Liver (tissue), 8 donors: ENCODE measurements at regions not wholly inside any gene's neighbourhood (a gene's known extent, or its start where the extent isn't known, plus 50 kb on each side); places are given as distances from the start of the nearest gene placed in this dataset.

Experiments used
- DNase-seq: peaks from one replicate; pipeline ENCODE4 v3.0.0-alpha.2; 2017; ENCODE audit warnings: low spot score
- H3K27ac ChIP-seq, 2 donors: one replicate each; pipeline ENCODE4 v1.7.0; 2013; ENCODE audit warnings: inconsistent platforms in 2 of 2, low read length in 2 of 2, control low read depth in 1 of 2, low read depth in 1 of 2, mild to moderate bottlenecking in 1 of 2
- H3K27me3 ChIP-seq, 4 donors: one replicate each; pipeline versions ENCODE4 v1.6.1 to v1.7.0; 2013; ENCODE audit warnings: low read length in 3 of 4, inconsistent platforms in 1 of 4, mild to moderate bottlenecking in 1 of 4, moderate library complexity in 1 of 4; ENCODE audit not compliant: control insufficient read depth in 4 of 4, insufficient read depth in 4 of 4
- H3K36me3 ChIP-seq, 4 donors: one replicate each; pipeline versions ENCODE4 v1.6.1 to v1.7.0; 2013; ENCODE audit warnings: low read length in 3 of 4, mild to moderate bottlenecking in 3 of 4, low read depth in 1 of 4, moderate library complexity in 1 of 4; ENCODE audit not compliant: control insufficient read depth in 4 of 4, insufficient read depth in 3 of 4
- H3K4me1 ChIP-seq, 4 donors: one replicate each; pipeline versions ENCODE4 v1.6.1 to v1.7.0; 2013; ENCODE audit warnings: low read length in 3 of 4, mild to moderate bottlenecking in 3 of 4, moderate library complexity in 1 of 4; ENCODE audit not compliant: control insufficient read depth in 4 of 4, insufficient read depth in 4 of 4
- H3K4me3 ChIP-seq, 3 donors: one replicate each; pipeline versions ENCODE4 v1.6.1 to v1.7.0; 2013; ENCODE audit warnings: low read length in 3 of 3, control low read depth in 1 of 3, low read depth in 1 of 3, mild to moderate bottlenecking in 1 of 3
- H3K9ac ChIP-seq, 2 donors: one replicate each; pipeline ENCODE4 v1.7.0; 2013; ENCODE audit warnings: low read length in 2 of 2, mild to moderate bottlenecking in 2 of 2, moderate library complexity in 2 of 2, control low read depth in 1 of 2, low read depth in 1 of 2
- H3K9me3 ChIP-seq, 4 donors: one replicate each; pipeline versions ENCODE4 v1.6.1 to v1.7.0; 2013; ENCODE audit warnings: low read length in 3 of 4; ENCODE audit not compliant: control insufficient read depth in 4 of 4
- ATF3 ChIP-seq: IDR thresholded peaks from 2 replicates; pipeline ENCODE4 v1.6.1; 2016; ENCODE audit warnings: antibody characterized with exemption
- CTCF ChIP-seq: fragments of 150-350 bp; IDR thresholded peaks from 2 replicates; pipeline ENCODE4 v1.5.1; 2017; ENCODE audit warnings: improper control_type of control experiment, low read depth, low read length; ENCODE audit not compliant: missing input control
- EGR1 ChIP-seq, 2 donors: IDR thresholded peaks; 2 replicates each; pipeline ENCODE4 v1.6.1; 2016 to 2018; ENCODE audit warnings: antibody characterized with exemption in 2 of 2, low read depth in 2 of 2
- FOXA1 ChIP-seq: IDR thresholded peaks from 2 replicates; pipeline ENCODE4 v1.6.1; 2016; ENCODE audit warnings: antibody characterized with exemption
- FOXA2 ChIP-seq: IDR thresholded peaks from 2 replicates; pipeline ENCODE4 v1.6.1; 2016; ENCODE audit warnings: antibody characterized with exemption
- GABPA ChIP-seq, 2 donors: IDR thresholded peaks in 1 of 2; conservative IDR thresholded peaks in 1 of 2; 2 replicates each; pipeline ENCODE4 v1.6.1; 2016; ENCODE audit warnings: antibody characterized with exemption in 2 of 2, mild to moderate bottlenecking in 1 of 2, moderate library complexity in 1 of 2
- HNF4A ChIP-seq, 2 donors: conservative IDR thresholded peaks; 2 replicates each; pipeline ENCODE4 v1.6.1; 2016; ENCODE audit warnings: antibody characterized with exemption in 2 of 2, mild to moderate bottlenecking in 2 of 2
- HNF4G ChIP-seq: IDR thresholded peaks from 2 replicates; pipeline ENCODE4 v1.6.1; 2016; ENCODE audit warnings: antibody characterized with exemption
- JUND ChIP-seq, 2 donors: IDR thresholded peaks; 2 replicates each; pipeline ENCODE4 v1.6.1; 2016; ENCODE audit warnings: antibody characterized with exemption in 2 of 2
- MAX ChIP-seq: IDR thresholded peaks from 2 replicates; pipeline ENCODE4 v1.6.1; 2016; ENCODE audit warnings: antibody characterized with exemption
- NR2F2 ChIP-seq: IDR thresholded peaks from 2 replicates; pipeline ENCODE4 v1.6.1; 2016; ENCODE audit warnings: antibody characterized with exemption
- RAD21 ChIP-seq, 2 donors: IDR thresholded peaks; 2 replicates each; pipeline ENCODE4 v1.6.1; 2016; ENCODE audit warnings: antibody characterized with exemption in 2 of 2, mild to moderate bottlenecking in 2 of 2
- REST ChIP-seq: IDR thresholded peaks from 2 replicates; pipeline ENCODE4 v1.6.1; 2016; ENCODE audit warnings: antibody characterized with exemption, mild to moderate bottlenecking
- RXRA ChIP-seq, 2 donors: IDR thresholded peaks; 2 replicates each; pipeline ENCODE4 v1.6.1; 2017 to 2018; ENCODE audit warnings: antibody characterized with exemption in 2 of 2, mild to moderate bottlenecking in 1 of 2
- SP1 ChIP-seq: IDR thresholded peaks from 2 replicates; pipeline ENCODE4 v1.6.1; 2018; ENCODE audit warnings: antibody characterized with exemption, mild to moderate bottlenecking
- TAF1 ChIP-seq: conservative IDR thresholded peaks from 2 replicates; pipeline ENCODE4 v1.6.1; 2016; ENCODE audit warnings: antibody characterized with exemption, mild to moderate bottlenecking
- YY1 ChIP-seq: IDR thresholded peaks from 2 replicates; pipeline ENCODE4 v1.6.1; 2016; ENCODE audit warnings: antibody characterized with exemption, mild to moderate bottlenecking
- ZBTB33 ChIP-seq: IDR thresholded peaks from 2 replicates; pipeline ENCODE4 v1.6.1; 2016; ENCODE audit warnings: antibody characterized with exemption
- WGBS: extraction: QIAGEN DNeasy Blood & Tissue Kit; methylation state at CpG from one replicate; pipeline ENCODE4 v1.1.7; 2013; 5-methylcytosine and 5-hydroxymethylcytosine counted together
- donor health status: healthy.
- donor health status: healthy.
- donor health status: healthy.
- donor health status: healthy.
- donor health status: healthy.

GRCh38 chr3:168883145-168883544 lies 780.4 kb downstream of the MECOM start:
- Histone ChIP-seq H3K4me1 (no peaks in the 10 kb centered on the region), H3K9me3 (no peaks in the 10 kb centered on the region), H3K4me3 (no peak overlapping the region), H3K9ac (no peak overlapping the region), H3K27ac (no peak overlapping the region), H3K27me3 (no peaks in the 10 kb centered on the region), H3K36me3 (no peaks in the 10 kb centered on the region)
- TF ChIP-seq FOXA2, result no peak
- no peak for TF ChIP-seq ZBTB33
- no peak for TF ChIP-seq EGR1 (IDR thresholded peaks at IDR 0.05; ENCODE audit: low read depth in 2 of 2)
- no peak for TF ChIP-seq YY1
- TF ChIP-seq HNF4G, result no peak
- TF ChIP-seq TAF1, result no peak
- no peak for TF ChIP-seq NR2F2
- no peak for TF ChIP-seq RXRA (IDR thresholded peaks at IDR 0.05)
- no peak for TF ChIP-seq MAX
- TF ChIP-seq SP1, result no peak
- TF ChIP-seq CTCF, result no peak
- TF ChIP-seq REST, result no peak
- TF ChIP-seq ATF3, result no peak
- TF ChIP-seq RAD21 (IDR thresholded peaks at IDR 0.05), result no peak
- TF ChIP-seq FOXA1, result no peak
- TF ChIP-seq GABPA (IDR thresholded peaks at IDR 0.05 in 1 of 2, conservative IDR thresholded peaks at IDR 0.05 in 1 of 2), result no peak
- TF ChIP-seq JUND (IDR thresholded peaks at IDR 0.05), result no peak
- TF ChIP-seq HNF4A (conservative IDR thresholded peaks at IDR 0.05), result no peak
- DNase-seq, result no peak
- WGBS, result 56% methylated on average over 1 of the region's 1 CpG

GRCh38 chr3:168881804-168882203 lies 781.7 kb downstream of the MECOM start:
- H3K4me1 ChIP-seq, result no peaks in the 10 kb centered on the region
- H3K27me3 ChIP-seq, result no peaks in the 10 kb centered on the region
- no peak for DNase-seq
- TF ChIP-seq REST (no peak), NR2F2 (no peak), HNF4A (conservative IDR thresholded peaks at IDR 0.05) (no peak), ZBTB33 (no peak), JUND (IDR thresholded peaks at IDR 0.05) (no peak), RXRA (IDR thresholded peaks at IDR 0.05) (no peak), FOXA1 (no peak)
- no peaks in the 10 kb centered on the region for H3K36me3 ChIP-seq
- 63% methylated on average over 3 of the region's 3 CpGs for WGBS
- no peaks in the 10 kb centered on the region for H3K9me3 ChIP-seq
- no peak overlapping the region for H3K4me3 ChIP-seq
- H3K9ac ChIP-seq, result no peak overlapping the region
- no peak overlapping the region for H3K27ac ChIP-seq
